MM.1S (cell line): ENCODE measurements at regions not wholly inside any gene's neighbourhood (a gene's known extent, or its start where the extent isn't known, plus 50 kb on each side); places are given as distances from the start of the nearest gene placed in this dataset.

Experiments
- DNase-seq: peaks from one replicate; pipeline ENCODE4 v3.0.0-alpha.2; 2015
- H2AFZ ChIP-seq: fragments of 300-600 bp; sonication (generic); 2 replicates; pipeline ENCODE4 v1.6.0; 2016; ENCODE audit warnings: antibody characterized with exemption, low read length
- H3F3A ChIP-seq: fragments of 300-600 bp; sonication (generic); 2 replicates; pipeline ENCODE4 v1.6.1; 2016; ENCODE audit warnings: mild to moderate bottlenecking, antibody characterized with exemption, low read length, moderate library complexity, mixed read lengths; ENCODE audit not compliant: insufficient read depth
- H3K27ac ChIP-seq: fragments of 300-600 bp; sonication (generic); 2 replicates; pipeline ENCODE4 v1.5.1; 2016; ENCODE audit warnings: mild to moderate bottlenecking, low read length
- H3K27me3 ChIP-seq: fragments of 300-600 bp; sonication (generic); replicated peaks from 2 replicates; pipeline ENCODE4 v1.6.0; 2016; ENCODE audit warnings: low read length; ENCODE audit not compliant: insufficient read depth
- H3K36me3 ChIP-seq: fragments of 300-600 bp; sonication (generic); replicated peaks from 2 replicates; pipeline ENCODE4 v1.6.1; 2016; ENCODE audit warnings: mild to moderate bottlenecking, low read length, mixed read lengths; ENCODE audit not compliant: insufficient read depth
- H3K4me1 ChIP-seq: fragments of 300-600 bp; sonication (generic); 2 replicates; pipeline ENCODE4 v1.6.1; 2016; ENCODE audit warnings: low read length, mixed read lengths
- H3K4me2 ChIP-seq: fragments of 300-600 bp; sonication (generic); 2 replicates; pipeline ENCODE4 v1.6.0; 2016; ENCODE audit warnings: low read depth, low read length
- H3K4me3 ChIP-seq: fragments of 300-600 bp; sonication (generic); 2 replicates; pipeline ENCODE4 v1.5.1; 2016; ENCODE audit warnings: low read length, mixed read lengths
- H3K79me2 ChIP-seq: fragments of 300-600 bp; sonication (generic); 2 replicates; pipeline ENCODE4 v1.6.1; 2016; ENCODE audit warnings: mixed run types, low read length, mixed read lengths
- H3K9ac ChIP-seq: fragments of 300-600 bp; sonication (generic); 2 replicates; pipeline ENCODE4 v1.6.1; 2016; ENCODE audit warnings: low read length, mixed read lengths
- H3K9me2 ChIP-seq: fragments of 300-600 bp; sonication (generic); replicated peaks from 2 replicates; pipeline ENCODE4 v1.6.1; 2016; ENCODE audit warnings: mild to moderate bottlenecking, low read length, mixed read lengths; ENCODE audit not compliant: insufficient read depth
- H3K9me3 ChIP-seq: fragments of 300-600 bp; sonication (generic); replicated peaks from 2 replicates; pipeline ENCODE4 v1.6.1; 2016; ENCODE audit warnings: mild to moderate bottlenecking, low read length, mixed read lengths; ENCODE audit not compliant: insufficient read depth
- H4K20me1 ChIP-seq: fragments of 300-600 bp; sonication (generic); 2 replicates; pipeline ENCODE4 v1.6.1; 2016; ENCODE audit warnings: mild to moderate bottlenecking, low read length, moderate library complexity, mixed read lengths; ENCODE audit not compliant: insufficient read depth
- CTCF ChIP-seq: fragments of 300-600 bp; sonication (generic); IDR thresholded peaks from 2 replicates; pipeline ENCODE4 v1.5.1; 2016; ENCODE audit warnings: antibody characterized with exemption, low read length, mixed read lengths
- EZH2 ChIP-seq: fragments of 300-600 bp; sonication (generic); optimal IDR thresholded peaks from 2 replicates; pipeline ENCODE3; 2017; ENCODE audit warnings: low read depth, mild to moderate bottlenecking, antibody characterized with exemption, low read length, mixed read lengths
- EZH2phosphoT487 ChIP-seq: fragments of 300-600 bp; sonication (generic); IDR thresholded peaks from 2 replicates; pipeline ENCODE4 v1.6.1; 2018; ENCODE audit warnings: antibody characterized with exemption, low read length

- Histone ChIP-seq H3K9ac (no peak overlapping the region), H3K27me3 (no peaks in the 10 kb centered on the region), H3K4me1 (no peaks in the 10 kb centered on the region), H4K20me1 (no peaks in the 10 kb centered on the region), H3K9me3 (no peaks in the 10 kb centered on the region), H2AFZ (no peak overlapping the region), H3K4me3 (no peak overlapping the region), H3K4me2 (no peak overlapping the region), H3K27ac (no peak overlapping the region), H3F3A (no peaks in the 10 kb centered on the region), H3K36me3 (no peaks in the 10 kb centered on the region), H3K9me2 (no peaks in the 10 kb centered on the region), H3K79me2 (no peaks in the 10 kb centered on the region)
- DNase-seq, result no peak
- no peak for TF ChIP-seq EZH2
- TF ChIP-seq CTCF, result no peak
- no peak for TF ChIP-seq EZH2phosphoT487
Measured at GRCh38 chr13:89831157-89831556, 1516.3 kb upstream of the MIR17HG start.

- TF ChIP-seq CTCF, result no peak
- TF ChIP-seq EZH2phosphoT487, result no peak
- TF ChIP-seq EZH2, result no peak
- DNase-seq, result no peak
- H3K27ac ChIP-seq, result no peak overlapping the region
- H3K27me3 ChIP-seq, result no peaks in the 10 kb centered on the region
- no peaks in the 10 kb centered on the region for H3K9me2 ChIP-seq
- no peak overlapping the region for H3K9ac ChIP-seq
- no peaks in the 10 kb centered on the region for H3F3A ChIP-seq
- no peak overlapping the region for H2AFZ ChIP-seq
- H3K36me3 ChIP-seq, result no peaks in the 10 kb centered on the region
- H3K79me2 ChIP-seq, result no peaks in the 10 kb centered on the region
- H3K4me3 ChIP-seq, result no peak overlapping the region
- H3K9me3 ChIP-seq, result no peaks in the 10 kb centered on the region
- H3K4me1 ChIP-seq, result no peaks in the 10 kb centered on the region
- no peak overlapping the region for H3K4me2 ChIP-seq
- H4K20me1 ChIP-seq, result no peaks in the 10 kb centered on the region
Measured at GRCh38 chr13:89832827-89833226, 1514.7 kb upstream of the MIR17HG start.

DNA sequence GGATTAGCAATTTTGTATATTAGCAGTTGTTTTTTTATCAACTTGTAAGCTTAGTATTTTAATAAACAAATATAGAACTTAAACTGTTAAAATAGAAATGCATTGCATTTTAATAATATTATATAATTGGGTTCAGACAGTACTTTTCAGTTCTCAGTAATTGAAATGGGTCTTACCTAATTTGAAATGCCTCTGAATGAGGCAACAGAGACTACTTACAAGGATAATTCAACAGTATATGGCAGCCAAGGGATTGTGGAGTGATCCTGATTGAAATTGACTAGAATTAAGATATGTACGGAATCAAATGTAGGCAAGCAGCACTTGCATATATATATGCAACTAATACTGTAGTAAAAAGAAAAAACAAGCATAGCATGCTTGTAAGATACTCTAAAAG, 1503.9 kb upstream of the MIR17HG start:
- DNase-seq, result no peak
- Histone ChIP-seq H3K36me3 (no peaks in the 10 kb centered on the region), H3K79me2 (no peaks in the 10 kb centered on the region)

More for the DNA sequence above, 1503.9 kb upstream of the MIR17HG start:
- no peaks in the 10 kb centered on the region for H3F3A ChIP-seq
- no peak overlapping the region for H3K4me2 ChIP-seq
- H3K4me3 ChIP-seq, result no peak overlapping the region
- no peaks in the 10 kb centered on the region for H3K27me3 ChIP-seq
- H3K4me1 ChIP-seq, result no peaks in the 10 kb centered on the region
- no peak overlapping the region for H3K27ac ChIP-seq
- H3K9me3 ChIP-seq, result no peaks in the 10 kb centered on the region
- H3K9ac ChIP-seq, result no peak overlapping the region
- TF ChIP-seq EZH2 (no peak), CTCF (no peak)
- H2AFZ ChIP-seq, result no peak overlapping the region
- no peaks in the 10 kb centered on the region for H3K9me2 ChIP-seq
- H4K20me1 ChIP-seq, result no peaks in the 10 kb centered on the region
